ENCODE measurements at regions not wholly inside any gene's neighbourhood (a gene's known extent, or its start where the extent isn't known, plus 50 kb on each side); places are given as distances from the start of the nearest gene placed in this dataset.
A peak's percentile ranks its signal among the peaks of the same experiment; 100 is the strongest.

GRCh38 chr5:53166183-53166495, 56.6 kb upstream of the MOCS2 start:
- H3K36me3 ChIP-seq (ENCODE audit: control insufficient read depth in 4 of 4, insufficient read depth in 3 of 4, low read depth in 1 of 4, low read length in 3 of 4): no peaks in the 10 kb centered on the region
- no peak for DNase-seq (ENCODE audit: low spot score)
- H3K4me1 ChIP-seq (ENCODE audit: control insufficient read depth in 4 of 4, insufficient read depth in 4 of 4, low read length in 3 of 4): peaks cover 4 to 24% (median 13%) of the 10 kb centered on the region in 4 donors
- 80% methylated on average over 1 of the region's 1 CpG for WGBS
- H3K27ac ChIP-seq (ENCODE audit: low read depth in 1 of 2, low read length in 2 of 2): no peak overlapping the region
- no peak for TF ChIP-seq ATF3 (IDR thresholded peaks at IDR 0.05)
- TF ChIP-seq, protein P1, sequence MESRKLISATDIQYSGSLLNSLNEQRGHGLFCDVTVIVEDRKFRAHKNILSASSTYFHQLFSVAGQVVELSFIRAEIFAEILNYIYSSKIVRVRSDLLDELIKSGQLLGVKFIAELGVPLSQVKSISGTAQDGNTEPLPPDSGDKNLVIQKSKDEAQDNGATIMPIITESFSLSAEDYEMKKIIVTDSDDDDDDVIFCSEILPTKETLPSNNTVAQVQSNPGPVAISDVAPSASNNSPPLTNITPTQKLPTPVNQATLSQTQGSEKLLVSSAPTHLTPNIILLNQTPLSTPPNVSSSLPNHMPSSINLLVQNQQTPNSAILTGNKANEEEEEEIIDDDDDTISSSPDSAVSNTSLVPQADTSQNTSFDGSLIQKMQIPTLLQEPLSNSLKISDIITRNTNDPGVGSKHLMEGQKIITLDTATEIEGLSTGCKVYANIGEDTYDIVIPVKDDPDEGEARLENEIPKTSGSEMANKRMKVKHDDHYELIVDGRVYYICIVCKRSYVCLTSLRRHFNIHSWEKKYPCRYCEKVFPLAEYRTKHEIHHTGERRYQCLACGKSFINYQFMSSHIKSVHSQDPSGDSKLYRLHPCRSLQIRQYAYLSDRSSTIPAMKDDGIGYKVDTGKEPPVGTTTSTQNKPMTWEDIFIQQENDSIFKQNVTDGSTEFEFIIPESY (IDR thresholded peaks at IDR 0.05): no peak
- TF ChIP-seq HNF4A (conservative IDR thresholded peaks at IDR 0.05): no peak
- no peak for TF ChIP-seq JUND (IDR thresholded peaks at IDR 0.05)
- H3K9ac ChIP-seq (ENCODE audit: low read depth in 1 of 2, low read length in 2 of 2): no peak overlapping the region
- H3K9me3 ChIP-seq (ENCODE audit: control insufficient read depth in 4 of 4, low read length in 3 of 4): no peaks in the 10 kb centered on the region
- no peaks in the 10 kb centered on the region for H3K27me3 ChIP-seq (ENCODE audit: control insufficient read depth in 4 of 4, insufficient read depth in 4 of 4, low read length in 3 of 4)
- no peak overlapping the region for H3K4me3 ChIP-seq (ENCODE audit: low read depth in 1 of 3, low read length in 3 of 3)

GRCh38 chr5:53167836-53168235, 58.3 kb upstream of the MOCS2 start:
- Histone ChIP-seq H3K9me3 (ENCODE audit: control insufficient read depth in 4 of 4, low read length in 3 of 4) (no peaks in the 10 kb centered on the region), H3K4me1 (ENCODE audit: control insufficient read depth in 4 of 4, insufficient read depth in 4 of 4, low read length in 3 of 4) (peaks cover 4 to 24% (median 13%) of the 10 kb centered on the region in 4 donors), H3K4me3 (ENCODE audit: low read depth in 1 of 3, low read length in 3 of 3) (no peak overlapping the region), H3K27me3 (ENCODE audit: control insufficient read depth in 4 of 4, insufficient read depth in 4 of 4, low read length in 3 of 4) (no peaks in the 10 kb centered on the region), H3K27ac (ENCODE audit: low read depth in 1 of 2, low read length in 2 of 2) (no peak overlapping the region), H3K36me3 (ENCODE audit: control insufficient read depth in 4 of 4, insufficient read depth in 3 of 4, low read depth in 1 of 4, low read length in 3 of 4) (no peaks in the 10 kb centered on the region), H3K9ac (ENCODE audit: low read depth in 1 of 2, low read length in 2 of 2) (no peak overlapping the region)
- TF ChIP-seq EGR1 (IDR thresholded peaks at IDR 0.05; ENCODE audit: low read depth in 2 of 2) (no peak), FOXA1 (IDR thresholded peaks at IDR 0.05) (no peak), JUND (IDR thresholded peaks at IDR 0.05) (no peak), CTCF (IDR thresholded peaks at IDR 0.05; ENCODE audit: low read depth, low read length, missing input control) (no peak), ATF3 (IDR thresholded peaks at IDR 0.05) (no peak), SP1 (IDR thresholded peaks at IDR 0.05) (peak; percentile 38), REST (IDR thresholded peaks at IDR 0.05) (no peak), GABPA (IDR thresholded peaks at IDR 0.05 in 1 of 2, conservative IDR thresholded peaks at IDR 0.05 in 1 of 2) (no peak), FOXA2 (IDR thresholded peaks at IDR 0.05) (no peak), RXRA (IDR thresholded peaks at IDR 0.05) (peak in 1 of 2 donors; percentile 22), RAD21 (IDR thresholded peaks at IDR 0.05) (peak in 1 of 2 donors; percentile 32), YY1 (IDR thresholded peaks at IDR 0.05) (no peak), TAF1 (conservative IDR thresholded peaks at IDR 0.05) (peak; percentile 43), HNF4G (IDR thresholded peaks at IDR 0.05) (no peak), NR2F2 (IDR thresholded peaks at IDR 0.05) (peak; percentile 63), HNF4A (conservative IDR thresholded peaks at IDR 0.05) (peak; percentile 29 to 35)
- TF ChIP-seq, protein P1 (IDR thresholded peaks at IDR 0.05): no peak
- TF ChIP-seq, protein P2, sequence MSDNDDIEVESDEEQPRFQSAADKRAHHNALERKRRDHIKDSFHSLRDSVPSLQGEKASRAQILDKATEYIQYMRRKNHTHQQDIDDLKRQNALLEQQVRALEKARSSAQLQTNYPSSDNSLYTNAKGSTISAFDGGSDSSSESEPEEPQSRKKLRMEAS (IDR thresholded peaks at IDR 0.05): no peak
- DNase-seq (ENCODE audit: low spot score): no peak
- 52% methylated on average over 1 of the region's 1 CpG for WGBS

Measured in liver (tissue), 8 donors.